SK-N-MC (cell line): ENCODE measurements at regions not wholly inside any gene's neighbourhood (a gene's known extent, or its start where the extent isn't known, plus 50 kb on each side); places are given as distances from the start of the nearest gene placed in this dataset.

ENCODE experiments used
- DNase-seq: peaks from one replicate; pipeline ENCODE4 v3.0.0-alpha.2; 2011; ENCODE audit warnings: low read depth, low spot score
- H3K27ac ChIP-seq: fragments of 200-600 bp; sonication (generic); 2 replicates; pipeline ENCODE4 v1.5.1; 2016; ENCODE audit warnings: mixed run types
- H3K36me3 ChIP-seq: fragments of 200-600 bp; sonication (generic); 2 replicates; pipeline ENCODE4 v1.6.1; 2017; ENCODE audit warnings: antibody characterized with exemption, low read length, mixed read lengths; ENCODE audit not compliant: insufficient read depth
- H3K4me3 ChIP-seq: fragments of 200-600 bp; sonication (generic); 2 replicates; pipeline ENCODE4 v1.5.1; 2016
- H3K9ac ChIP-seq: fragments of 200-600 bp; sonication (generic); 2 replicates; pipeline ENCODE4 v1.8.0; 2017; ENCODE audit warnings: mixed run types, mixed read lengths; ENCODE audit not compliant: insufficient read length
- H3K9me3 ChIP-seq: fragments of 200-600 bp; sonication (generic); 2 replicates; pipeline ENCODE4 v1.6.1; 2017; ENCODE audit warnings: low read depth, mild to moderate bottlenecking, antibody characterized with exemption, low read length, moderate library complexity, mixed read lengths
- EZH2 ChIP-seq: fragments of 200-600 bp; sonication (generic); IDR thresholded peaks from one replicate; pipeline ENCODE4 v1.6.1; 2017; ENCODE audit warnings: antibody characterized with exemption
- FOXP2 ChIP-seq: optimal IDR thresholded peaks from 2 replicates; pipeline ENCODE3; 2011; ENCODE audit warnings: mild to moderate bottlenecking, moderate library complexity; ENCODE audit not compliant: insufficient read depth; ENCODE audit errors: extremely low read length, control extremely low read depth
- POLR2AphosphoS5 ChIP-seq: IDR thresholded peaks from 2 replicates; pipeline ENCODE4 v1.6.1; 2012; ENCODE audit warnings: mild to moderate bottlenecking, low read depth, low read length, borderline replicate concordance

- no peak for DNase-seq
- Histone ChIP-seq H3K36me3 (no peaks in the 10 kb centered on the region), H3K9me3 (no peaks in the 10 kb centered on the region), H3K27ac (no peak overlapping the region), H3K9ac (no peak overlapping the region), H3K4me3 (no peak overlapping the region)
- no peak for TF ChIP-seq POLR2AphosphoS5
- no peak for TF ChIP-seq EZH2
- TF ChIP-seq FOXP2 = no peak
These were observed 304.2 kb downstream of the COG6 start for GRCh38 chr13:39959497-39960144.

GRCh38 chr13:39960191-39960590 lies 304.7 kb downstream of the COG6 start:
- Histone ChIP-seq H3K36me3 (no peaks in the 10 kb centered on the region), H3K9me3 (no peaks in the 10 kb centered on the region), H3K9ac (no peak overlapping the region), H3K4me3 (no peak overlapping the region), H3K27ac (no peak overlapping the region)
- no peak for DNase-seq
- TF ChIP-seq EZH2 (no peak), POLR2AphosphoS5 (no peak), FOXP2 (no peak)

- Histone ChIP-seq H3K9ac (no peak overlapping the region), H3K4me3 (no peak overlapping the region), H3K36me3 (no peaks in the 10 kb centered on the region), H3K27ac (no peak overlapping the region), H3K9me3 (no peaks in the 10 kb centered on the region)
- no peak for DNase-seq
- TF ChIP-seq EZH2 (no peak), FOXP2 (no peak), POLR2AphosphoS5 (no peak)
These were observed 305.6 kb downstream of the COG6 start for GRCh38 chr13:39961036-39961435.

GRCh38 chr13:39963612-39964011 lies 308.1 kb downstream of the COG6 start:
- Histone ChIP-seq H3K27ac (no peak overlapping the region), H3K36me3 (no peaks in the 10 kb centered on the region), H3K9ac (no peak overlapping the region), H3K9me3 (no peaks in the 10 kb centered on the region), H3K4me3 (no peak overlapping the region)
- DNase-seq = no peak
- TF ChIP-seq FOXP2 (no peak), POLR2AphosphoS5 (no peak), EZH2 (no peak)

GRCh38 chr13:39965309-39965708 lies 309.8 kb downstream of the COG6 start:
- H3K27ac ChIP-seq = no peak overlapping the region
- DNase-seq = no peak
- no peak overlapping the region for H3K9ac ChIP-seq
- TF ChIP-seq FOXP2 (no peak), POLR2AphosphoS5 (no peak), EZH2 (no peak)
- no peaks in the 10 kb centered on the region for H3K36me3 ChIP-seq
- no peak overlapping the region for H3K4me3 ChIP-seq
- no peaks in the 10 kb centered on the region for H3K9me3 ChIP-seq

GRCh38 chr13:39967199-39967959 lies 311.9 kb downstream of the COG6 start:
- Histone ChIP-seq H3K9ac (no peak overlapping the region), H3K4me3 (no peak overlapping the region), H3K9me3 (no peaks in the 10 kb centered on the region), H3K36me3 (no peaks in the 10 kb centered on the region), H3K27ac (no peak overlapping the region)
- DNase-seq = no peak
- TF ChIP-seq POLR2AphosphoS5 = no peak
- no peak for TF ChIP-seq EZH2
- TF ChIP-seq FOXP2 = no peak

- no peak for DNase-seq
- H3K9me3 ChIP-seq = no peaks in the 10 kb centered on the region
- no peak overlapping the region for H3K27ac ChIP-seq
- H3K4me3 ChIP-seq = no peak overlapping the region
- no peaks in the 10 kb centered on the region for H3K36me3 ChIP-seq
- TF ChIP-seq POLR2AphosphoS5 (no peak), FOXP2 (no peak), EZH2 (no peak)
- H3K9ac ChIP-seq = no peak overlapping the region
These were observed 313.4 kb downstream of the COG6 start for GRCh38 chr13:39968646-39969475.

GRCh38 chr13:39970177-39970846 lies 314.9 kb downstream of the COG6 start:
- no peak for DNase-seq
- TF ChIP-seq POLR2AphosphoS5 = no peak
- TF ChIP-seq EZH2 = no peak
- TF ChIP-seq FOXP2 = no peak
- no peaks in the 10 kb centered on the region for H3K36me3 ChIP-seq
- H3K4me3 ChIP-seq = no peak overlapping the region
- no peak overlapping the region for H3K27ac ChIP-seq
- H3K9me3 ChIP-seq = no peaks in the 10 kb centered on the region
- H3K9ac ChIP-seq = no peak overlapping the region
